Heart right ventricle (tissue), 16 donors: ENCODE measurements at regions not wholly inside any gene's neighbourhood (a gene's known extent, or its start where the extent isn't known, plus 50 kb on each side); places are given as distances from the start of the nearest gene placed in this dataset.

Experiments used
- ATAC-seq, 8 donors: fragments of 200-7000 bp; cut with Tn5 transposase; one replicate each; pipeline ENCODE4 v1.9.1; 2020; ENCODE audit warnings: mild to moderate bottlenecking in 8 of 8, moderate library complexity in 8 of 8, moderate number of reproducible peaks in 1 of 8
- DNase-seq, 2 donors: peaks; one replicate each; pipeline ENCODE4 v3.0.0-alpha.2; 2020
- H3K27ac ChIP-seq, 10 donors: fragments of 200-600 bp; sonication (generic) in 2 of 10; one replicate each; pipeline versions ENCODE4 v1.5.0 to v1.8.0; 2020 to 2022; ENCODE audit warnings: mild to moderate bottlenecking in 3 of 10
- H3K27me3 ChIP-seq, 7 donors: fragments of 200-600 bp; one replicate each; pipeline ENCODE4 v1.8.0; 2021 to 2022; ENCODE audit warnings: mild to moderate bottlenecking in 2 of 7
- H3K36me3 ChIP-seq, 9 donors: fragments of 200-600 bp; sonication (generic) in 1 of 9; one replicate each; pipeline versions ENCODE4 v1.5.0 to v1.8.0; 2020 to 2022; ENCODE audit warnings: mild to moderate bottlenecking in 2 of 9
- H3K4me1 ChIP-seq, 9 donors: fragments of 200-600 bp; sonication (generic) in 1 of 9; one replicate each; pipeline versions ENCODE4 v1.5.0 to v1.8.0; 2020 to 2022; ENCODE audit warnings: mild to moderate bottlenecking in 4 of 9
- H3K4me3 ChIP-seq, 10 donors: fragments of 200-600 bp; sonication (generic) in 2 of 10; one replicate each; pipeline versions ENCODE4 v1.5.0 to v1.8.0; 2020 to 2022; ENCODE audit warnings: mild to moderate bottlenecking in 7 of 10, moderate library complexity in 2 of 10
- H3K9me3 ChIP-seq, 11 donors: fragments of 200-600 bp in 10 of 11; sonication (generic) in 2 of 11; one replicate each; pipeline versions ENCODE4 v1.5.0 to v1.8.0; 2013 to 2022; ENCODE audit warnings: mild to moderate bottlenecking in 2 of 11, control low read depth in 1 of 11, moderate library complexity in 1 of 11
- WGBS, 2 donors: extraction: QIAGEN DNeasy Blood & Tissue Kit; methylation state at CpG; one replicate each; pipeline ENCODE4 v1.1.7; 2013; ENCODE audit warnings: inconsistent platforms in 1 of 2; 5-methylcytosine and 5-hydroxymethylcytosine counted together
- intact Hi-C, 10 donors: fragments of 100-400 bp; cut with DNase I; formaldehyde crosslinking; loops; one replicate each; pipeline versions ENCODE4 v1.11.1 to v1.14.2; 2022
- TF ChIP-seq, protein P1 (sequence below), 9 donors: fragments of 200-600 bp; sonication (generic) in 2 of 9; IDR thresholded peaks; one replicate each; pipeline versions ENCODE4 v1.5.0 to v1.8.0; 2021 to 2022; ENCODE audit warnings: antibody characterized with exemption in 9 of 9, mild to moderate bottlenecking in 5 of 9, moderate library complexity in 1 of 9
- donor health status: Arrhythmogenic right ventricular cardiomyopathy.
- donor health status: ischemic (EF 13 %, LVEDD 7.1; RV severe dilation, severe dysfunction).
- donor health status: healthy with polysubstance abuse.
- donor health status: DM: no; HTN: yes; CAD: no.
- donor health status: DM: no; HTN: no; CAD: no.
- donor health status: ischemic (EF 25% LVEDD 6.9; RV normal size, moderate dysfunction).
- donor health status: ischemic (EF 25% LVEDD 5.7; RV mildly dilated, moderate dysfunction).
- donor health status: healthy.
- donor health status: DM: yes; HTN: yes; CAD: no.
- donor health status: Ischemic cardiomyopathy.
- donor health status: ischemic (EF 35%, LVEDD 5.7; RV mildly dilated, moderate dysfunction).
- donor health status: nonischemic (EF 11% LVEDD 7.7; RV severe dilation, severe dysfunction).
- donor health status: DM: yes; HTN: yes; CAD: no.
- donor health status: PGD.
- donor health status: ischemic (EF 29% LVEDD 5.4; RV normal size, mild dysfunction).
- donor health status: nonischemic (EF 23%, LVEDD 6.1; RV moderate dilation, normal function).

GRCh38 chr1:20429296-20429695 lies 56.7 kb downstream of the CAMK2N1 start:
- intact Hi-C loops: loop anchor here in 1 of 10 donors (5.0 kb wide), 2 partner anchors 197 to 217 kb away; no protein-coding TSS in a partner anchor
- no peaks in the 10 kb centered on the region for H3K36me3 ChIP-seq
- TF ChIP-seq, protein P1, sequence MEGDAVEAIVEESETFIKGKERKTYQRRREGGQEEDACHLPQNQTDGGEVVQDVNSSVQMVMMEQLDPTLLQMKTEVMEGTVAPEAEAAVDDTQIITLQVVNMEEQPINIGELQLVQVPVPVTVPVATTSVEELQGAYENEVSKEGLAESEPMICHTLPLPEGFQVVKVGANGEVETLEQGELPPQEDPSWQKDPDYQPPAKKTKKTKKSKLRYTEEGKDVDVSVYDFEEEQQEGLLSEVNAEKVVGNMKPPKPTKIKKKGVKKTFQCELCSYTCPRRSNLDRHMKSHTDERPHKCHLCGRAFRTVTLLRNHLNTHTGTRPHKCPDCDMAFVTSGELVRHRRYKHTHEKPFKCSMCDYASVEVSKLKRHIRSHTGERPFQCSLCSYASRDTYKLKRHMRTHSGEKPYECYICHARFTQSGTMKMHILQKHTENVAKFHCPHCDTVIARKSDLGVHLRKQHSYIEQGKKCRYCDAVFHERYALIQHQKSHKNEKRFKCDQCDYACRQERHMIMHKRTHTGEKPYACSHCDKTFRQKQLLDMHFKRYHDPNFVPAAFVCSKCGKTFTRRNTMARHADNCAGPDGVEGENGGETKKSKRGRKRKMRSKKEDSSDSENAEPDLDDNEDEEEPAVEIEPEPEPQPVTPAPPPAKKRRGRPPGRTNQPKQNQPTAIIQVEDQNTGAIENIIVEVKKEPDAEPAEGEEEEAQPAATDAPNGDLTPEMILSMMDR (IDR thresholded peaks at IDR 0.05): no peak
- DNase-seq (peak in 1 of 2 donors; percentile 37), ATAC-seq (peak in 7 of 8 donors; percentile 27 to 77 (median 50))
- H3K27me3 ChIP-seq: peaks cover 0 to 52% (median 34%) of the 10 kb centered on the region in 7 donors
- peaks cover 0 to 18% (median 7%) of the 10 kb centered on the region in 11 donors for H3K9me3 ChIP-seq
- H3K4me3 ChIP-seq: no peak overlapping the region
- peaks cover 0 to 4% (median 0%) of the 10 kb centered on the region in 9 donors for H3K4me1 ChIP-seq
- 27 to 34% methylated on average over 6 of the region's 6 CpGs for WGBS, 2 donors
- H3K27ac ChIP-seq: peak overlapping the region in 7 of 10 donors; percentile 13 to 67 (median 41)

DNA sequence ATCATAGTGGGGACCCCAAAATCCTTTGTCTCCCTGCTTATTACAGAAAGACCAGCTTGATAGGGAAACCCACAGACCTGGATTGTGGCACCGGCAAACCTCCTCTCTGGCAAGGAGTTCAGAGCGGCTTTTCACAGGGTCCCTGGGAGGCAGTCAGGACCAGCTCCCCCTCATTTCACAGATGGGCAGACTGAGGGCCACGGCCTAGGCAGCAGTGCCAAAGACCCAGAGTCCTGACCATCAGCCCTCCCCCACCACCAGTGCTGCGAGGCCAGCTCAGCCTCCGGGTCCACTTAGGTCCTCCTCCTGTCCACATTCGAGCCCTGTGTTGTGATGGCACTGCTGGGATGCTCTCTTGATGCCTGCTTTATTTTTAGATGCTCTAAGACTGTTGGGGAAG lies 57.2 kb downstream of the CAMK2N1 start:
- H3K27ac ChIP-seq: peak overlapping the region in 7 of 10 donors; percentile 13 to 67 (median 41)
- 70 to 75% methylated on average over 6 of the region's 6 CpGs for WGBS, 2 donors
- peaks cover 0 to 49% (median 33%) of the 10 kb centered on the region in 7 donors for H3K27me3 ChIP-seq
- H3K4me3 ChIP-seq: no peak overlapping the region
- intact Hi-C loops: loop anchor here in 1 of 10 donors (5.0 kb wide), 2 partner anchors 197 to 217 kb away; no protein-coding TSS in a partner anchor
- no peak for DNase-seq
- H3K9me3 ChIP-seq: peaks cover 0 to 23% (median 11%) of the 10 kb centered on the region in 11 donors
- peak in 1 of 8 donors; percentile 29 for ATAC-seq
- peaks cover 0 to 4% (median 0%) of the 10 kb centered on the region in 9 donors for H3K4me1 ChIP-seq
- H3K36me3 ChIP-seq: no peaks in the 10 kb centered on the region
- TF ChIP-seq, protein P1 (IDR thresholded peaks at IDR 0.05): no peak

- H3K9me3 ChIP-seq: peaks cover 0 to 42% (median 25%) of the 10 kb centered on the region in 11 donors
- TF ChIP-seq, protein P1 (IDR thresholded peaks at IDR 0.05): no peak
- H3K4me1 ChIP-seq: no peaks in the 10 kb centered on the region
- peaks cover 0 to 34% (median 21%) of the 10 kb centered on the region in 7 donors for H3K27me3 ChIP-seq
- DNase-seq (no peak), ATAC-seq (peak in 1 of 8 donors; percentile 8)
- 55 to 70% methylated on average over 4 of the region's 4 CpGs for WGBS, 2 donors
- intact Hi-C loops: loop anchor here in 1 of 10 donors (5.0 kb wide), 2 partner anchors 195 to 215 kb away; no protein-coding TSS in a partner anchor
- H3K36me3 ChIP-seq: no peaks in the 10 kb centered on the region
- H3K27ac ChIP-seq: no peak overlapping the region
- no peak overlapping the region for H3K4me3 ChIP-seq
Observed at GRCh38 chr1:20426923-20427322, 59.1 kb downstream of the CAMK2N1 start.

DNA sequence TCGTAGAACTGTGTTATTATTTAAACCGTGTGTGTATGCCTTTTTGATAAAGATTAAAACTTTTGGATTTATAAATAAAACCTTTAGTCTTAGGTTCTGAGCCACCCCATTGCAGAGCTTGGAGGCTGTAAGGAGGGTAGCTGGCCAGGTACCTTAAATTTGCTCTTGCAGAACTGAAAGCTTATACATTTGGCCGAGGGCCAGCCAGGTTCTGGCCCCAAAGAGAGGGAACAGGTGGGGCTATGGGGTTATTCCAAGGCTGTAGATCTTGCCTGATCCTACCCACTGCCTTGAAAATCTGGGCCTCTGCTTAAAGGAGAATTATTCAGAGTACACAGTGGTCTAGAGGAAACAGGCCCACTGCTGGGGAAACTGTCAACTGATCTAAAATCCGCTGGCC lies 59.6 kb downstream of the CAMK2N1 start:
- 62 to 76% methylated on average over 4 of the region's 4 CpGs for WGBS, 2 donors

More for the DNA sequence above, 59.6 kb downstream of the CAMK2N1 start:
- ATAC-seq: no peak
- Histone ChIP-seq H3K4me3 (no peak overlapping the region), H3K36me3 (no peaks in the 10 kb centered on the region), H3K9me3 (peaks cover 0 to 47% (median 25%) of the 10 kb centered on the region in 11 donors), H3K27ac (no peak overlapping the region), H3K27me3 (peaks cover 0 to 29% (median 15%) of the 10 kb centered on the region in 7 donors), H3K4me1 (no peaks in the 10 kb centered on the region)
- intact Hi-C loops: loop anchor here in 1 of 10 donors (5.0 kb wide), 2 partner anchors 194 to 214 kb away; no protein-coding TSS in a partner anchor
- no peak for DNase-seq
- TF ChIP-seq, protein P1 (IDR thresholded peaks at IDR 0.05): no peak
